ENCODE measurements at regions not wholly inside any gene's neighbourhood (a gene's known extent, or its start where the extent isn't known, plus 50 kb on each side); places are given as distances from the start of the nearest gene placed in this dataset.

DNA sequence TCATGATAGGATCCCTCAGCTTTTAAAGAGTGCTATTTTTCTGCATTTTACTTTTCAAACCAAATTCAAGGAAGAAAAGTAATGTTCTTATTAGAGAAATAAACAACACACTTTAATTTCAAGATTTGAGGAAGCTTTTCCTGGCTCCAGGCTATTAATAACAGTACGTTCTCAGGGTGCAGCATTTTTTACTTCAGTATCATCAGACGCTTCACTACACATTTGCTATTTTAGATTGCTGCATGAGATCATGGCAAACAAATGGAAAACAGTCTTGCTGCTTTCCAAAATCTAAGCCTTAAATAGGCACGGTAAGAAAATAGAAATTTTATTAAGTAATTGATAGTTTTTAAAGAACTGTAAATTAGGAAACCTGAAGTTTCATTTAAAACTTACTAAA lies 253.6 kb upstream of the EXOC2 start:
- TF ChIP-seq EZH2 (IDR thresholded peaks at IDR 0.05) (no peak), EZH2phosphoT487 (IDR thresholded peaks at IDR 0.05) (no peak)
- TF ChIP-seq, protein P1, sequence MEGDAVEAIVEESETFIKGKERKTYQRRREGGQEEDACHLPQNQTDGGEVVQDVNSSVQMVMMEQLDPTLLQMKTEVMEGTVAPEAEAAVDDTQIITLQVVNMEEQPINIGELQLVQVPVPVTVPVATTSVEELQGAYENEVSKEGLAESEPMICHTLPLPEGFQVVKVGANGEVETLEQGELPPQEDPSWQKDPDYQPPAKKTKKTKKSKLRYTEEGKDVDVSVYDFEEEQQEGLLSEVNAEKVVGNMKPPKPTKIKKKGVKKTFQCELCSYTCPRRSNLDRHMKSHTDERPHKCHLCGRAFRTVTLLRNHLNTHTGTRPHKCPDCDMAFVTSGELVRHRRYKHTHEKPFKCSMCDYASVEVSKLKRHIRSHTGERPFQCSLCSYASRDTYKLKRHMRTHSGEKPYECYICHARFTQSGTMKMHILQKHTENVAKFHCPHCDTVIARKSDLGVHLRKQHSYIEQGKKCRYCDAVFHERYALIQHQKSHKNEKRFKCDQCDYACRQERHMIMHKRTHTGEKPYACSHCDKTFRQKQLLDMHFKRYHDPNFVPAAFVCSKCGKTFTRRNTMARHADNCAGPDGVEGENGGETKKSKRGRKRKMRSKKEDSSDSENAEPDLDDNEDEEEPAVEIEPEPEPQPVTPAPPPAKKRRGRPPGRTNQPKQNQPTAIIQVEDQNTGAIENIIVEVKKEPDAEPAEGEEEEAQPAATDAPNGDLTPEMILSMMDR (IDR thresholded peaks at IDR 0.05), result no peak
